ENCODE measurements at regions not wholly inside any gene's neighbourhood (a gene's known extent, or its start where the extent isn't known, plus 50 kb on each side); places are given as distances from the start of the nearest gene placed in this dataset.

DNA sequence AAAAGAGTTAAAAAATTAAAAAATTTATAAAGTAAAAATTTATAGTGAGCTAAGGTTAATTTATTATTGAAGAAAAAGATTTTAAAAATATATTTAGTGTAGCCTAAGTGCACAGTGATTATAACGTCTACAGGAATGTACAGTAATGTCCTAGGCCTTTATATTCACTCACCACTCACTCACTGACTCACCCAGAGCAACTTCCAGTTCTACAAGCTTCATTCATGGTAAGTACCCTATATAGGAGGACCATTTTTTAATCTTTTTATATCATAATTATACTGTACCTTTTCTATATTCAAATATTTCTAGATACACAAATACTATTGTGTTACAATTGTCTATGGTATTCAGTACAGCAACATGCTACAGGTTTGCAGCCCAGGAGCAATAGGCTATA, 1623.2 kb downstream of the RPA4 start:
- TF ChIP-seq EZH2 (IDR thresholded peaks at IDR 0.05; ENCODE audit: insufficient read depth, poor library complexity, severe bottlenecking) (no peak), EZH2phosphoT487 (IDR thresholded peaks at IDR 0.05; ENCODE audit: insufficient read depth, low read depth) (no peak)

Measured in GM23248 (cell line).